Erythroblast (primary cell): ENCODE measurements at regions not wholly inside any gene's neighbourhood (a gene's known extent, or its start where the extent isn't known, plus 50 kb on each side); places are given as distances from the start of the nearest gene placed in this dataset.

Experiments
- GATA1 ChIP-seq: IDR thresholded peaks from 2 replicates; pipeline ENCODE4 v1.6.1; 2011; ENCODE audit warnings: low read depth, mild to moderate bottlenecking, control low read depth, low read length, moderate library complexity
- POLR2A ChIP-seq: IDR thresholded peaks from 2 replicates; pipeline ENCODE4 v1.6.1; 2011; ENCODE audit warnings: mild to moderate bottlenecking, low read length

DNA sequence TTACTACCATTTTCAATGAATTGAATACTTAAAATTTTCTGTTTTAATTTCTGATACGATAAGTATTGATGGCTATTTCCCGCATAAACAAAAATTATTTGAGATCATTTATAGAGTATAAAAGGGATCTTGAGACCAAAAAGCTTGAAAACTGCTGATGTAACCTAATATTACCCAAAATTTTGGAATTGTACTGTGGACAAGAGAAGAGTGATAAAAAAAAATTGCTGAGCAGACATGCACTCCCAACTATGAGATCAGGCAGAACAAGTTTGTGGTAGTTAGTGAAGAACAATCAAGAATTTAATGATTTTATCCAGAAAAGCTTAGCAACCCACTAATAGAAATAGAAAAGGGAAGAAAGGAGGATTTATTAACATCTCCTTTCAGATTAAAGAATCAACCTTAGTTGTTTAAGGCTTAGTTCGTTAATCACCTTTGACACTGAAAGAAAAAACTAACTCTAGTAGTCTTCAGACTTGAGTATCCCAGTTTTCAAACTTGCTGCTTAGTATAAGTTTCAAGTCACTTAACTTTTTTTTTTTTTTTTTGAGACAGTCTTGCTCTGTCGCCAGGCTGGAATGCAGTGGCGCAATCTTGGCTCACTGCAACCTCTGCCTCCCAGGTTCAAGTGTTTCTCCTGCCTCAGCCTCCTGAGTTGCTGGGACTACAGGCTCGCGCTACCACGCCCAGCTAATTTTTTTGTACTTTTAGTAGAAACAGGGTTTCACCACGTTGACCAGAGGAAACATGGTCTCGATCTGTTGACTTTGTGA lies 50.6 kb upstream of the ZC3HAV1 start:
- TF ChIP-seq POLR2A (no peak), GATA1 (no peak)
